BLaER1 treated with 17β-estradiol and CSF1 and Interleukin-3, amounts not matched to agents 10 nM and 100 nM (cell line): ENCODE measurements at regions not wholly inside any gene's neighbourhood (a gene's known extent, or its start where the extent isn't known, plus 50 kb on each side); places are given as distances from the start of the nearest gene placed in this dataset.

ENCODE experiments used
- H3K27ac ChIP-seq, 11 experiments: shearing (Covaris generic); formaldehyde crosslinking; 2 replicates each; pipeline ENCODE4 v1.8.1; 2022
- H3K27me3 ChIP-seq, 11 experiments: shearing (Covaris generic); formaldehyde crosslinking; 2 replicates each; pipeline ENCODE4 v1.8.1; 2022
- H3K36me3 ChIP-seq, 11 experiments: shearing (Covaris generic); formaldehyde crosslinking; 2 replicates each; pipeline ENCODE4 v1.8.1; 2022
- H3K4me1 ChIP-seq, 10 experiments: shearing (Covaris generic); formaldehyde crosslinking; 2 replicates each; pipeline ENCODE4 v1.8.1; 2022
- H3K4me2 ChIP-seq, 11 experiments: shearing (Covaris generic); formaldehyde crosslinking; 2 replicates each; pipeline ENCODE4 v1.8.1; 2022
- H3K4me3 ChIP-seq, 10 experiments: shearing (Covaris generic); formaldehyde crosslinking; 2 replicates each; pipeline ENCODE4 v1.8.1; 2022
- H3K9ac ChIP-seq, 11 experiments: shearing (Covaris generic); formaldehyde crosslinking; 2 replicates each; pipeline ENCODE4 v1.8.1; 2022
- H3K9me3 ChIP-seq, 11 experiments: shearing (Covaris generic); formaldehyde crosslinking; replicated peaks in 1 of 11; 2 replicates each; pipeline ENCODE4 v1.8.1; 2022
- H4K20me1 ChIP-seq, 11 experiments: shearing (Covaris generic); formaldehyde crosslinking; 2 replicates each; pipeline ENCODE4 v1.8.1; 2022
- Cebpa-rat ChIP-seq, 11 experiments: shearing (Covaris generic); IDR thresholded peaks; 2 replicates each; pipeline ENCODE4 v1.8.1; 2022

- no peak overlapping the region for H3K9ac ChIP-seq
These were observed 62.3 kb upstream of the PDE5A start for GRCh38 chr4:119690871-119691270.

DNA sequence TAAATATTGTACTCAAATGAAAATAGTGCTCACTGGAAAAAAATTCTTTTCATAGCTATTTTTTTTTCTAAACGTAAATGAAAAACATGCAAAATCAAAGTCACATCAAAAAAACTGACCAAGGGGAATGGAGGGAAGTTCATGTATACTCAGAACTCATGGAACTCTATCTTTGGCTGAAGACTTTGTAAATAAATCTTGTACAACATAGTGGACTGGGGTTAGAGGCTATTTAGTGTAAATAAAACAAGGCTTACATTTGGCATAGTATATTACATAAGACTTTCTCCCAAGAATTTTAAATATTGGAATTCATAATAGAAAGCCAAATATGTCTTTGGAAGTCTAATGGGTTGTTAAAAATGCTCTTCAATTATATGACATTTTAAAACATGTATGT lies 59.8 kb upstream of the PDE5A start:
- Histone ChIP-seq H3K27ac (no peak overlapping the region), H3K9ac (no peak overlapping the region), H3K4me2 (no peak overlapping the region), H3K36me3 (no peaks in the 10 kb centered on the region), H3K4me3 (no peak overlapping the region), H4K20me1 (no peaks in the 10 kb centered on the region), H3K27me3 (no peaks in the 10 kb centered on the region), H3K9me3 (peaks cover 9 to 19% (median 14%) of the 10 kb centered on the region in 11 experiments; a peak in 20 of 22 replicates), H3K4me1 (no peaks in the 10 kb centered on the region)
- TF ChIP-seq Cebpa-rat (IDR thresholded peaks at IDR 0.05) = no peak

More at GRCh38 chr4:119690871-119691270, 62.3 kb upstream of the PDE5A start:
- Histone ChIP-seq H3K36me3 (no peaks in the 10 kb centered on the region), H3K4me1 (no peaks in the 10 kb centered on the region), H3K27ac (no peak overlapping the region), H4K20me1 (no peaks in the 10 kb centered on the region), H3K4me2 (no peak overlapping the region), H3K4me3 (no peak overlapping the region), H3K27me3 (no peaks in the 10 kb centered on the region), H3K9me3 (peaks cover 9 to 19% (median 14%) of the 10 kb centered on the region in 11 experiments; a peak in 20 of 22 replicates)
- no peak for TF ChIP-seq Cebpa-rat (IDR thresholded peaks at IDR 0.05)

GRCh38 chr4:119684463-119684862 lies 55.9 kb upstream of the PDE5A start:
- H3K27ac ChIP-seq = no peak overlapping the region

GRCh38 chr4:119683518-119683917 lies 54.9 kb upstream of the PDE5A start:
- no peaks in the 10 kb centered on the region for H4K20me1 ChIP-seq
- H3K27me3 ChIP-seq = no peaks in the 10 kb centered on the region
- no peak overlapping the region for H3K9ac ChIP-seq
- TF ChIP-seq Cebpa-rat (IDR thresholded peaks at IDR 0.05) = no peak
- no peak overlapping the region for H3K4me3 ChIP-seq
- H3K27ac ChIP-seq = no peak overlapping the region
- H3K4me1 ChIP-seq = peaks cover 0 to 6% (median 0%) of the 10 kb centered on the region in 10 experiments; a peak in 1 of 20 replicates
- H3K9me3 ChIP-seq = no peaks in the 10 kb centered on the region
- H3K4me2 ChIP-seq = no peak overlapping the region
- no peaks in the 10 kb centered on the region for H3K36me3 ChIP-seq

More at GRCh38 chr4:119684463-119684862, 55.9 kb upstream of the PDE5A start:
- H3K4me2 ChIP-seq = no peak overlapping the region
- H3K4me1 ChIP-seq = no peaks in the 10 kb centered on the region
- H3K9ac ChIP-seq = no peak overlapping the region
- H3K36me3 ChIP-seq = no peaks in the 10 kb centered on the region
- H3K27me3 ChIP-seq = no peaks in the 10 kb centered on the region
- H4K20me1 ChIP-seq = no peaks in the 10 kb centered on the region
- no peak overlapping the region for H3K4me3 ChIP-seq
- TF ChIP-seq Cebpa-rat (IDR thresholded peaks at IDR 0.05) = no peak
- H3K9me3 ChIP-seq = no peaks in the 10 kb centered on the region

DNA sequence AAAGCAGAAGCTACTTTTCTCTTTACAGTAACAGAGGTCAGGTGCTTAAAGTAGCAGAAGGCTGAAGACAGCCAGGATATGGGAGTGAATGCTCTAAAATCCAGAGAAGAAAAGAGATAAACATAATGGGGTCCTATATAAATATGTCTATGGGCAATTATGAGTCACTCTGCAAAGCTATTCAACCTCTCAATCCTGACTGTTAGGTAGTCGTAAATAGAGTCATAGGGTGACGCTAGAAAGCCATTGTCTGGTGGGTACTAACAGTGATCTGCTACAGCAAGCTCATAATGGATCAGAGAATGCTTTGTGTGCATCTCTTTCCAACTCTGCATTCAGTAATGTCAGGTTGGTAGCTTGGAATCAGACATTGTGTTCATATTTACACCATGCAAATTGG lies 53.5 kb upstream of the PDE5A start:
- Histone ChIP-seq H3K27ac (no peak overlapping the region), H3K9ac (no peak overlapping the region), H3K4me2 (no peak overlapping the region), H3K36me3 (no peaks in the 10 kb centered on the region), H3K9me3 (no peaks in the 10 kb centered on the region), H4K20me1 (no peaks in the 10 kb centered on the region), H3K27me3 (no peaks in the 10 kb centered on the region), H3K4me3 (no peak overlapping the region), H3K4me1 (peaks cover 0 to 7% (median 0%) of the 10 kb centered on the region in 10 experiments; a peak in 1 of 20 replicates)
- no peak for TF ChIP-seq Cebpa-rat (IDR thresholded peaks at IDR 0.05)

- no peak overlapping the region for H3K9ac ChIP-seq
- peak overlapping the region in 1 of 11 experiments; percentile 52; a peak in 1 of 22 replicates for H3K4me2 ChIP-seq
- TF ChIP-seq Cebpa-rat (IDR thresholded peaks at IDR 0.05) = no peak
These were observed 50.6 kb upstream of the PDE5A start for GRCh38 chr4:119679251-119679650.

DNA sequence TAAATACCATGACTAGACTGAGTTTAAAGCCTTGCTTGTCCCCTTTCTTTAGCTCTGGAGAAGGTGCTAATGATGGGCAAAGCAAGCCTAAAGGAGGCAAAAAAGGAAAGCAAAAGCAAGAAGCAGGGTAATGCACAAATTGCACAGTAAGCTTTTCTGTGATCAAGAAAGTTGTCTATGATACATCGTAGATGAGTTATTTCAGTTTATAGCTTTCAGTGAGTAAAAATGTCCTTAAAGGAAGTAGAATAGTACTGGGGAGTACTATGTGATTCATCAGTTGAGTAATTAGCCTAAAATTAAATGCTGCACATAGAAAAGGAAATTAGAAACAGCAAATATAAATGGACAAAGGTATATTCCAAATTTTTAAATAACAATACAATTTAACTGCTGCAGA lies 50.2 kb upstream of the PDE5A start:
- H3K9ac ChIP-seq = no peak overlapping the region
- TF ChIP-seq Cebpa-rat (IDR thresholded peaks at IDR 0.05) = no peak
- H4K20me1 ChIP-seq = no peaks in the 10 kb centered on the region
- peak overlapping the region in 2 of 11 experiments; percentile 19 to 52; a peak in 3 of 22 replicates for H3K4me2 ChIP-seq
- H3K4me1 ChIP-seq = peaks cover 0 to 7% (median 0%) of the 10 kb centered on the region in 10 experiments; a peak in 1 of 20 replicates
- no peaks in the 10 kb centered on the region for H3K9me3 ChIP-seq
- no peaks in the 10 kb centered on the region for H3K36me3 ChIP-seq
- no peak overlapping the region for H3K27ac ChIP-seq
- H3K4me3 ChIP-seq = no peak overlapping the region
- no peaks in the 10 kb centered on the region for H3K27me3 ChIP-seq

More at GRCh38 chr4:119679251-119679650, 50.6 kb upstream of the PDE5A start:
- Histone ChIP-seq H4K20me1 (no peaks in the 10 kb centered on the region), H3K4me1 (peaks cover 0 to 7% (median 0%) of the 10 kb centered on the region in 10 experiments; a peak in 1 of 20 replicates), H3K27me3 (no peaks in the 10 kb centered on the region), H3K4me3 (no peak overlapping the region), H3K36me3 (no peaks in the 10 kb centered on the region), H3K9me3 (no peaks in the 10 kb centered on the region), H3K27ac (no peak overlapping the region)
